ENCODE measurements at regions not wholly inside any gene's neighbourhood (a gene's known extent, or its start where the extent isn't known, plus 50 kb on each side); places are given as distances from the start of the nearest gene placed in this dataset.

DNA sequence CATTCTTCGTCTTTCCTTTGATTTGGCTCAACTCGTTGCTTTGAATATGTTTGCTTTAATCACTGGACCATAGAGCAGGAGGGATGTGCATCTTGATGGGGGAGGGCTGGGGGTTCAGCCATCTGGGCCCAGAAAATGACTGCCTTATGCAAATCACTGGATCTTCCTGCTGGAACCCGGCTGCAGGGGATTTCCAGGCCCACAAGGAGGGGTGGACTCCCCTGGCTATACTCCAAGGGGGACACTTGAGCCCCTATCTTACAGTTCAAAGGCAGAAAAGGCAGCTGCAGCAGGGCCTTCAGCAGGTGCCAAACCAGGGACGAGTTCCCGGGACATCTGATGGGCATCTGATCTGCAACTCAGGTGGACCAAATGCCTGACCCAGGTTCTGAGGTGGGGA is 122.5 kb downstream of the DICER1 start:
- no peak for DNase-seq

DNA sequence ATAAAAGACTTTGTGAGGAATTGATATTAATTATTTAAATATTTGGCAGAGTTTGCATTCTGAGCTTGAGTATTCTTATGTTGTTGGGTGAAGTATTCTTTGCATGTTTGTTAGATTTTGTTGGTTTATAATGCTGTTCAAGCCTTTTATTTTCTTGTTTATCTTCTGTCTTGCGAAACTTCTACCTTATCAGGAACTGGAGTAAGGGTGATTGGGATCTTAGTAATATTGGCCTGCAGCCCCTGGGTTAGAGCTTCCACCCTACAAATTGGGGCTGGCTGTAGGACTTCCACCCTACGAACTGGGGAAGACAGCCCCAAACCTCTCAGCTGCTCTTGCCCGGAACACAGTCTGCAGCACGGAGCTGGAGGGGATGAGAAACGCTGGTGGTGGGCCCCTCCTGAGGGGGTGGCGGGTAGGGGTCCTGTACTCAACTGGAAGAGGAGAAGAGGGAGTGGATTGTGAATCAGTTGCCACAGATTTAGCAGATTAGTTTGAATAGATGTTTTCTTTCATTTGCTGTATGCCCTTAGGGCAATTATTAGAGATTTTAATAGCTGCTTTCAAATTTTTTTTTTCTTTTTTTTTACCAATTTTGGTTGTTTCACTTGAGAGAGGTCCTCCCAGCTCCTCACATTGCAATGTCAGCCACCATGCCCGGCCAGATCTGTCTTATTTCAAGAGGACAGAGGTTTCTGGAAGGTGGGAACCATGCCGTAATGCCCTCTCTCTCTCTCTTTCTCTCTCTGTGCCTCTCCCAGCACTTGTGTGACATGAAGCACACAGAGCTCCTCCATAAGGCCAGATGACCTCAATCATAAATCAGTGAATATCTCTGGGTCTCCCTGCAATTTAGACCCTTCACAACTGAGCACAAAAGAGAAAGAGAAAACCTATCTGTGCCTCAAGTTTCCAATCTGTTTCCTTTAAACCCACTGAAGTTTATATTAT is 123.4 kb downstream of the DICER1 start:
- no peak for DNase-seq

DNA sequence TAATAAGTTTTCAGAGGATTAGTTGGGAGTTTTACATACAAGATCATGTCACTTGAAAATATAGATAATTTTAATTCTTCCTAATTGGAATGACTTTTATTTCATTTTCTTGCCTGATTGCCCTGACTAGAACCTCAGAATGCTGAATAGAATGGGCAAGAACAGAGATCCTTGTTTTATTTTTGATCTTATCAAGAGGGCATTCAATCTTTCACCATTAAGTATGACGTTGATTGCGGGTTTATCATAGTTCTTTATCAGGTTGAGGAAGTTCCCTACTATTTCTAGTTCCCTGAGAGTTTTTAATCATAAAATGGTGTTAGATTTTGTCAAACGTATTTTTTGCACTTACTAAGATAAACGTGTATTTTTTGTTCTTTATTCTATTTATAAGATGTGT is 124.3 kb downstream of the DICER1 start:
- no peak for DNase-seq

DNA sequence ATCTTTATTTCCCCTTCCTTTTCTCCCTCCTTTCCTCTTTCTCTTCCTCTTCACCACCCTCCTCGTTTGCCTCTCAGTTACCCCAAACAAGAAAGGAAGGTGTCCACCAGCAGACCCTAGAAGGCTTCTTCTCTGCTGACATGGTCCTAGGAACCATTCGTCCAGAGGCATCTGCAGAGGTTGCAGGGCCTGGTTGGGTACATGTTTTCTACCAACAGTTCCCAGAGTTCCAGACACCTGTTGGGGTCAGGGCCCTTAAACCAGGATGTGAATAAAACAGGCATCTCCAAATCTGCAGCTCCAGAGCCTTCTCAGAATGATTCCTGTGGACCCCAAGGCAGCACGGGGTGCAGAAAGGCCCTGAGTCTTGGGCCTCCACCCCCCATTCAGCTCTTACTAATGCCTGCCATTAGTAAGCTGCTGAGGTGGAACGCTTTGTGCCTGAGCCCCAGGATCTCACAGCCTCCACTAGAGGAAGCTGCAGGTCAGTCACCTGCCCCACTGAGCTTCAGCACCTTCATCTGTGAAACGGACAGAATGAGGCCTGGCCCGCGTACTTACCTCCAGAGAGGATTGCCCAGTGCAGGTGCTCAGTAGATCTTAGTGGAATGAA is 130.4 kb downstream of the DICER1 start:
- DNase-seq: no peak

DNA sequence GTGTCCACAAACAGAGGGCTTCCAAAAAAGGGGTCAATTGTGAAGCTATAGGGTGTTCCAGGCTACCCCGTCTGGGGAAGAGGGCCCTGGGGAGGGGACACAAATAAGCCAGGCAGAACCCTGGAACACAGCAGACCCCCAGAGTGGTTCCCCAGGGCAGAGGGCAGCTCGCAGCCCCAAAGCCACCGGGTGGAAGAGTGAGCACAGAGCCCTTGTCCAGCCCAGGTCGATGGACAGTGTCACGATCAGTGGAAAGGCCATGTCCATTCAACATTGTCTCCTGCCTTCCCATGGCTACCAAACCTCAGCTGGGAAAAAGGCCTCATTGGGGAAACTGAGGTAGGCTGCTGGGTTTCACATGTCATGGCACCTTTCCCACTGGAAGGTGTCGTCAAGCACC is 131.4 kb downstream of the DICER1 start:
- DNase-seq: no peak

DNA sequence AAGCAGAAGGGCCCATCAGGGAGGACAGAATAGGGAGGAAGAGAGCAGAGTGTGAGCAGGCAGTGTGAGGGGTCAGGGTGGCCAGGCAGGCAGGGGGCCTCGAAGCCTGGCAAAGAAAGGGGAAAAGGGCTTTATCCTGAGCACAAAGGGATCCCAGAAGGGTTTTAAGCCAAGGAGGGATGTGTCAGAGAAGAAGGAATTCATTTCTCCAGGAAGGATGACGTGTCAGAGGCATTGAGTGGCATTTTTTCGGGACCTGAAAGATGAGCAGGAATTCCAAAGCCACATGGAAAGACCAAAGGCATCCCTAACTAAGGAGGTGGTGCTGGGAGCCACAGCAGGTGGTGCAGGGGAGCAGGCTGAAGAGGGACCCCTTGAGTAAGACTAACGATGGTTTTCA is 132.1 kb downstream of the DICER1 start:
- no peak for DNase-seq

DNA sequence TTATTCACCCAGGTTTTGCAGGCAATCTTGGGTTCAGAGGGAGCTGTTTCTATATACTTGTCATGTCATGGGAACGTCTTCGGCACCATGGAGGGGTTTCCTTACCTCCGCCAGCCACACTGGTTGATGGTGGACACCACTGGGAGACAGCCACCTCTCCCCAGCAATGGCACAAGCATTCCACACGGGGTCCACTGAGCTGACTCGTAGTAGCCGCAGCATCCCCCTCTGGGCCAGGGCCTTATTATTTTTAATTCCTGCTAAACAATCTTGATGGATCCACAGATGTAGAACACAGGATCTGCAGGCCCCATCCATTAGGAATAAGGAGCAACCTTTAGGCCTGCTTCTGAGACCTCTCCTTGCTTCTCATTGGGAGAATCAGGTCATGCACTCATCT is 132.9 kb downstream of the DICER1 start:
- no peak for DNase-seq

DNA sequence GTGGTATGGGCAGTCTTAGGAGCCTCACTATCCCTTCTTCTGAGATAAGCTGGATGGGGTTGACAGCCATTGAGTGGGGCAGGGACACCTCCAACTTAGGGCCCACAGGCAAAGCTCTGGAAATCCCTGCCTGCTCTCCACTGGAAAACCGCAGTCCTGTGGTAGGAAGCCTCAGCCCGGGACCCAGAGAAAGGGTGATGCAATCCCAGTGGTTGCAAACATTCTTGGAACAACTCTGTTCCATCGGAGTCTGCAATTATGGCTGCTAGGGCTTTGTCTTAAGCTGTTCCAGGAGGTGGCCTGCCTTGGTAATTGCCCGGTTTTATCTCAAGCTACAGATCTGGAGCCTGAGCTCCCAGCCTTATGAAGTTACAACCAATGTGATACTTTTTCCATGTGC is 133.4 kb downstream of the DICER1 start:
- no peak for DNase-seq

DNA sequence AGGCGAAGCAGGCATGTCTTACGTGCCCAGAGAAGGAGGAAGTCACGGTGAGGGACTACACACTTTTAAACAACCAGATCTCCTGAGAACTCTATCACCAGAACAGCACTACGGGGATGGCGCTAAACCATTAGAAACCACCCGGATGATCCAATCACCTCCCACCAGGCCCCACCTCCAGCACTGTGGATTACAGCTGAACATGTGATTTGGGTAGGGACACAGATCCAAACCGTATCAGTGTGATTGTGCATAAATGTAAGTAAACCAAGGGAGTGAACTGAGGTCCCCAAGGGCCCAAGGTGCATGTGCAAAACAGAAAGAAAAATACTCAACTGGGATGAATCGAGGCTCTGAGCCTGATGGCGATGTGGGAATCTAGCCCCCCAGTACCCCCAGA is 134.2 kb downstream of the DICER1 start:
- no peak for DNase-seq

DNA sequence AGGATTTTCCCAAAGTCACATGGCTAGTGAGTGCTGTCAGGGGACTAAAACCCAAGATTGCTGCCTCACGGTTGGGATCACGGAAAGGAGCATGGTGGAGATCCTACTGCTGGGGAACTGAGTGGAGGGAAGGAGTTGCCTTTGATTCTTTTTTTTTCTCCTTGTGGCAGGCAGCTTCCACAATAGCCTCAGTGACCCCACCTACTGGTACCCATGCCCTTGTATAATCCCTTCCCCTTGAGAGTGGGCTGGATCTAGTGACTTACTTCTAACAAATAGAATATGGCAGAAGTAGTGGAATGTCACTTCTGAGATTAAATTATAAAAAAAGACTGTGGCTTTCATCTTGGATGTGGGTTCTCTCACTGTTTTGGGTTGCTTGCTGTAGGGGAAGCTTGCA is 135.7 kb downstream of the DICER1 start:
- DNase-seq: no peak

DNA sequence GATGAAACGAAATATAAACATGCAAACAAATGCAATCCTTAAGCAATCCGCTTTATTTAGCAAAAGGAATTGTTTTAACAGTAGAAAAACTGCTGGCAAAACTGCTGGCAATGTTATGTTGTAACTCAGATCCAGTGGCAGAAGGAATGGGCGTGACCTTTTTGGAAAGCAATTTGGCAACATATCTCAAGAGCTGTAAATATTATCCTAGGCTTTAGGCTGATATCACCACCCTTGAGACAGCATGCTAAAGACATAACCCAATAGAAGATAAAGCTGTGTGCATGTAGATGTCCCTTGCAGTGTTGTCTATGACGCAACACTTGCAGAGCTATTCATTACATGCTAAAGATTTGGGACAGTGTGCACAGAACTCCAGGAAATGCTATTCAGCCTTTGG is 138.5 kb downstream of the DICER1 start:
- DNase-seq: no peak

DNA sequence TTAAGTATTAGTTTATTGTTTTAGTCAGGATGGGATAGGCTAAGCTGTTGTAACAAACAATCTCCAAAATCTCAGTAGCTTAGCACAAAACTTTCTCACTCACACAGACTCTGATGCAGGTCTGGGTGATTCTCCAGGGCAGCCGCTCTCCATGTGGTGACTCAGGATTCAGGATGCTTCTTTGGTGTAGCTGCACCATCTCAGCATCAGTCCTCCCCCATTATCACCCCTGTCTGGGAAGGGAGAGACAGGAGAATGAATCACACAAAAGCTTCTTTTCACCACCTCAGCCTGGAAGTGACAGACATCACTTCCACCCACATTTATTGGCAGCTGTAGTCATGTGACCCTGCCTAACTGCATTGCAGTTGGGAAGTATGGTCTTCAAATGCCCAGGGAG is 142.3 kb downstream of the DICER1 start:
- no peak for DNase-seq

DNA sequence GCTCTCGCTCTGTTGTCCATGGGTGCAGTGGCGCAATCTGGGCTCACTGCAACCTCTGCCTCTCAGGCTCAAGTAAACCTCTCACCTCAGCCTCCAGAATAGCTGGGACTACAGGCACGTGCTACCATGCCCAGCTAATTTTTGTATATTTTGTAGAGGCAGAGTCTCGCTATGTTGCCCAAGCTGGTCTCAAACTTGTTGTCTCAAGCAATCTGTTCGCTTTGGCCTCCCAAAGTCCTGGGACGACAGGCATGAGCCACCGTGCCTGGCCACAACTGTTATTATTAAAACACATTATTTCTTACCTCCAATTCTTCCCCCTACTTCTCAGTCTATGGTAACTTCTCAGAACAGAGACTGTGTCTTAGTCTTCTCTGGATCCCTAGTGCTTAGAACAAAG is 143.3 kb downstream of the DICER1 start:
- DNase-seq: no peak

DNA sequence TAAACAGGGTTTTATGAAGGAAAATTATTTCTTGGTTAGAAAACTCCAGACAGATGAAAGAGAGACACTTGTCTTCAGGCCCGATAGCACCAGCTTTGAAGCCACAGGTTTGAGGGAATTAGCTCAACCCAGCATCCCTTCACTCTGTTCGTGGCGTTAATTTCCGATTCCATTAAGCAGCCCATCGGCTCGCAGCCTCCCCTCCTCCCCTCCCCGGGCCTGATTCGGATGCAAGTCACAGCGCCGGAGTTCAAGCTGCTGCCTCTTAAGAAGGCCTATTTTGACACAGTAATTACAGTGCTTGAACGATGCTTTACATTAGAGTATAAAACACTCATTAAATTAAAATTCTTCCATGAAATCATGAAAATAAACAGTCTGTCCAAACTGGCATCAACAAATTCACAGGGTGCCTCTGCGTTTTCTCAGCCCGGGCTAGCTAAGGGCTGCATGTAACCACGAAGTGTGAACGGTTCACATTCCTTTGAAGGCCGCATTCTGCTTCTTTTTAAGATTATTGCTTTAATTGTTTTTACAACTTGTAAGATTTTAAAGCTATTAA is 145.8 kb downstream of the DICER1 start:
- no peak for DNase-seq

DNA sequence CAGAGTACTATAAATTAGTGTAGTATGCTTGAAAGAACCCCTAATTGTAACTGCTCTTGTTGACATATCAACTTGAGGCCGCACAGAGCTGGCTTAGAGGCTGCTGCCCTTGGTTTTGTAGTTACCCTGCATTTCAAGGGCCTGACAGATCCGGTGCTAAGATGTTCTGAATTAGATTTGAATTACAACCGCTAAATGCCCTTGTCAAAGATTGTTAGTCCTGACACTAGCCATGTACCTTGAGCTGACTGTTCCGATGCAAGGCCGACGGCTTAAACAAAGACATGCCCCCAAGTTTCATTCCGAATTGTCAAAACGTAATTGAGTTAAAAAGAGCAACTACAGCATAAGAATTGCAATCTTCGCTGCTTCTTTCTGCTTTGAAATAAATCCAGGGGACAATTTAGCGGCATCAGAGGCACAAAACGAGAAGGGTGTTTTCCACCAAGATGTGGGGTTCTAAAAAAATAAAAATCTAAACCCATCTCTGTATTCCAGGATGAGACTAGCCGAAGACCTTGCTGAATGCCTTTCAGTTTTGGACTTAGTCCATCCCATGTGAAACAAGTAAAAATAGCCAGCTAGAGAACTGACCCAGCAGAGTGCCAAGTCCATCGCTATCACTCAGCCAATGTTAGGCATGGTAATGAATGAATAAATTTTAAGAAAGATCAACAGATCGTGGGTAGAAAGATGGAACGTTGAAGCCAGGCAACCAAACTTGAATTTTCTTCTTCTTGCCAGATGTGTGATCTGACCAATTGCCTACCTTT is 148.7 kb downstream of the DICER1 start:
- DNase-seq: no peak

DNA sequence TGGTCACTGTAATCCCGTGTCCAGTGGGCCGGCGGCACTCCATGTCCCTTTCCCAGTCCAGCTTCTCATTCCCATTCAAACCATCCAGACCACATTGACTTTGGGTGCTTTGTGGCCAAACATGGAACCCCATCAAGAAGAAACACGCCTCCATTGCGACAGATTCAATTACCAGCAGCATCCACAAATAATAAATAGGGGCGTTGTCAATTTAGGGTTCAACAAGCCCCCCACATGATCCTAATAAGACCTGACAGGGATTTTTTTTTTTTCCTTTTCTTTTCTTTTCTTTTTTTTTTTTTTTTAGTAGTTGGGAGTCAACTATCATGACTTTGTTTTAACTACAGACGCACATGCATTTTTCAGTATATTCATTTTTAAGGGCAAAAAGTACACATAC is 149.4 kb downstream of the DICER1 start:
- DNase-seq: no peak

DNA sequence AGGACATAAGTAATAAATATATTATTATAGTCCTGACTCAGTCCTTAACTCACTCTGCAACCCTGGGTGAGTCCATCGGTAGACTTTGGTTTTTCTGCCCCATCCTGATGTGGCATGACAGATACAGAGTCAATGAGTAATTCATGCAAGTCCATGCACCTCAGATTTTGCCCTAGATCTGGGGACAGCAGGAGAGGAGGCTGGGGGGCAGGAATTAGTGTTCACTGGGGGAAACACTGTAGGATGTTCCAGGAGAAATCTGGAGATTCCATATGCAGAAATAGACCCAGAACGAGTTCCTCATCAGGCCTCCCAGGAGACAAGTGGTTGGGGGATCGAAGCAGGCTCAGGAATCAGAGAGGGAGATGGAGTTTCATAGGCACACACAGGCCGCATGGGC is 150.8 kb downstream of the DICER1 start:
- no peak for DNase-seq

DNA sequence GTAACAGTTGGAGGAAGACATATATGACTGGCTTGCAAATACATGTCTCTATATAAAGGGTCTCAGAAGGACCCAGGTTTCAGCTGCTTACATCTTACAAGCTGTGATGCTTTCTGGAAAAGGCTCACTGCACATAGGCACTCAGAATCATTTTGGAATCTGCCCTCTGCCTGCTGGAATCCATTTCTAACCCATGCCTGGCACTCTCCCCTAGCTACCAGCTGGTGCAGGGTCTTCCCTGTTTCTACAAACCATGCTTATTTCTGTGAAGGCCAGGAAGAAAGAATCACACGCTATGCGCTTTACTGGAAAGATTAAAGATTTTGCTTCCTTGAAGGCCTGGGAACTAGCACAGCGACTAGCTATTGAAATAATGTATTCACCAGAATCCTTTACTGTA is 151.3 kb downstream of the DICER1 start:
- no peak for DNase-seq

DNA sequence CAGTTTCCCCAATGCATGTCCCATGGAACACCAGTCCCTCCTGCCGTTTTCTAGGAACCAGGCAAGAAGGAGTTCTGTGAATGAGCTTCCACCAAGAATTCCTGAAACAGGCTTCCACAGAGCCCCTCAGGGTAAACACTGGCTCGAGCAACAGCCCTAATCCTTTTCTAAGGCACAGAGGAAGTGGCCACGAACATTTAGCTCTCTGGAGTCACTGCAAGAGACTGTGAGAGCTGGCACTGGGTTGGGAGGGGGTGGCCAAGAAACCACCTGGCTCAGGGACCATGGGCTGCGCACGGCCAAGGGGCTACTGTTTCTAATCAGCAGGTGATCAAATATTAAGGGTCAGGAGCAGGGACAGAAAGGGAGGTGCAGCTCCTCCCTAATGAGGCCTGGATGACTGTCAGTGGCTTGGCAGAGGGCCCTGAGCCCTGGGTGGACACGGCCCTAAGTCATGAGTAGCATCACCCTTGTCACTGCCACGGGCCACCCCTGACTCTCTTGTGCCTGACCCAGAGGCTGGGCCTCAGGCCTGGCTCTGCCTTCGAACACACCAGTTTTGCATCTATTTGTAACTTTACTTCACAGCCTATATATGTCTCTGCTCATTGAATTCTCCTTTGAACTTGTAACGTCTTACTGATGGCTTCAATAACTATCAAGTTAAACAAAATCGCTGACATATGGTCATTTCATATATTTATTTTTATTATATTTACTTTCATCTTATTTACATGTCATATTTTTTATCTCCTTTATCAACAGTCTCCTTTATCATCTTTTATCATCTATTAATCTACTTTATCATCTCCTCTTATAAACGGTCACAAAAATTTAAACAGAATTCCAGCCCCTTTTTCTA is 154.0 kb downstream of the DICER1 start:
- no peak for DNase-seq

DNA sequence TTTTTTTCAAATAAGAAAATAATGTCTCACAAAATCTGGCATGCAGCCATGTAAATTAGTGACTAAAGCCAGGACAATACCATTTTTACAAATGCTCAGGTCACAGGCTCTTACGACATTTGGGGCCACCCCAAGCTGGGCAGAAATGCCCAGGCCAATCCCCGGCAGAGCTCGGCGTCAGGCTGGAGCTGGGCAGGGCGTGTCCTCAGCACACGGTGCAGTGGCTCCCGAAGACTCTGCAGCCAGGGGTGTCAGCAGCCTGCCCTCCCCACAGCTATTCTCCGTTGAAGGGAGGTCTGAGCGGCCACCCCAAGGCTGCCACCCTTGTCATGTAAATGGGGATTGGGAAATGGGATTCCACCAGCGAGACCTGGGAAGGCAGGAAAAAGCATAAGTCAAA is 158.6 kb downstream of the DICER1 start:
- no peak for DNase-seq

DNA sequence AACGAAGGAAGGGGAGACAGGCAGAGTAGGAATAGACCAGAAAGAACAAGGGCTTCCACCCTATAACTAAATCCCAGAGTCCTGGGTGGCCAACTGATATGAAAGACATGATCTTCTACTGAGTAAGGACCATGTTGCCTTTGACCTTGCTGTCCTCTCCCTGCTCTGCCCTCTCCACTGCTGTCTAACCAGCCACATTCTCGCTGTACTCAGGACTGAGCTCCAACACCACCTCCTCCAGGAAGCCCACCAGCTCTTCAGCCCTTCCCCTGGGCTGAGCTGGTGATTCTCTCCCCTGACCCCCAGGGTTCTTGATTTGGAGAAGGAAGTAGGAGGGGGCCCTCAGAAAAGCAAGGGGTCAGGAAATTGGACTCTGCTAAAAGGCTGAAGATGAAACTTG is 159.2 kb downstream of the DICER1 start:
- no peak for DNase-seq

DNA sequence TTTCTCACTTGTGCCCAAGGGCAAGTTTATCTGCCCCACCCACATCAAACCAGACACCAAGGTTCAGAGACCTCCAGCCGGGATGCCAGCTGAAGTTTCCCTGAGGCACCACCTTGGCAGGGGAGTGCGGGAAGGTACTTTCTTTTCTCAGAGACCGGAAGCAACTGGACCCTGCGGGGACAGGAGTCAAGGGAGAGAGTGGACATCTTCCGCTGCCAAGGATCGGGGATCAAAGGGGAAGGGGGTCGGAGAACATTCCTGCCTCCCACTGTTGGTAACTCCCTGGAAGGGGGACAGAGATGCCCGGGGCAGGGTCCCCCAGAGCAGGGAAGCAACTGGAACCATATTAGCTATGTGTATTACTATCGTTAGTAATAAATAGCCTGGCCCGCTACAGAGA is 161.8 kb downstream of the DICER1 start:
- DNase-seq: no peak

DNA sequence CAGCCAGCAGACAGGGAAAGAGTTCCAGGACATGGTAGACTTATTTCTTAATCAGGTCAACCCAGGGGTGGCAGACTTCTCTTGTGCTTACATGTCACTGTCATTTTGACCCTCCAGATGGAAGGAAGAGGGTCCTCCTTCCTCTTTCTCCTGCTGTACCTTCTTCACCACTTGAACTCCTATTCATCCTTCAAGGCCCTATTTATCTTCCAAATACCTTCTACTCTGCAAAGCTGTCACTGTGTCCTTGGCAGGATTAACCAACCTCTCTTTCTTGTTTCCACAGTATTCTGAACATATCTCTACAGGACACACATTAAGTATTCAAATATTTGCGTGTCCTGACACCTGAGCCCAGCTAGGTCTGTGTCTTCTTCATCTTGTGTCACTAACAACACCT is 163.1 kb downstream of the DICER1 start:
- DNase-seq: no peak

Measured in CD4-positive, alpha-beta T cell treated with Interleukin-12 subunit alpha and Interleukin-12 subunit beta, for 1 hour (primary cell).